ENCODE measurements at regions not wholly inside any gene's neighbourhood (a gene's known extent, or its start where the extent isn't known, plus 50 kb on each side); places are given as distances from the start of the nearest gene placed in this dataset.

- no peak for TF ChIP-seq TCF4 (CRISPR knock-in tag; IDR thresholded peaks at IDR 0.05; ENCODE audit: borderline replicate concordance)
- TF ChIP-seq PPARA (CRISPR knock-in tag; IDR thresholded peaks at IDR 0.05; ENCODE audit: borderline replicate concordance): no peak
- no peak for TF ChIP-seq ZNF8 (CRISPR knock-in tag; IDR thresholded peaks at IDR 0.05)
- no peak for TF ChIP-seq ZNF565 (CRISPR knock-in tag; conservative IDR thresholded peaks at IDR 0.05; ENCODE audit: low read depth)
Measured at GRCh38 chr4:57612279-57612678, 502.1 kb upstream of the IGFBP7 start (continued).

GRCh38 chr4:57607566-57608180, 497.5 kb upstream of the IGFBP7 start:
- ATAC-seq: no peak
- TF ChIP-seq SNAI2 (CRISPR knock-in tag; IDR thresholded peaks at IDR 0.05) (no peak), GLIS3 (CRISPR knock-in tag; IDR thresholded peaks at IDR 0.05) (no peak), POU6F1 (CRISPR knock-in tag; IDR thresholded peaks at IDR 0.05; ENCODE audit: borderline replicate concordance, low read depth) (no peak), TCF4 (CRISPR knock-in tag; IDR thresholded peaks at IDR 0.05; ENCODE audit: borderline replicate concordance) (no peak), TSHZ2 (CRISPR knock-in tag; IDR thresholded peaks at IDR 0.05) (no peak), CSRNP3 (CRISPR knock-in tag; IDR thresholded peaks at IDR 0.05) (no peak), ZC3H10 (CRISPR knock-in tag; IDR thresholded peaks at IDR 0.05) (no peak), TOX (CRISPR knock-in tag; IDR thresholded peaks at IDR 0.05; ENCODE audit: borderline replicate concordance) (no peak), ZFP3 (CRISPR knock-in tag; IDR thresholded peaks at IDR 0.05) (no peak), ZNF565 (CRISPR knock-in tag; conservative IDR thresholded peaks at IDR 0.05; ENCODE audit: low read depth) (no peak), BACH2 (CRISPR knock-in tag; IDR thresholded peaks at IDR 0.05; ENCODE audit: borderline replicate concordance) (no peak), OSR1 (CRISPR knock-in tag; IDR thresholded peaks at IDR 0.05) (no peak), ARNTL (CRISPR knock-in tag; IDR thresholded peaks at IDR 0.05; ENCODE audit: borderline replicate concordance, low read depth) (no peak), CSDC2 (CRISPR knock-in tag; IDR thresholded peaks at IDR 0.05) (no peak), CREB5 (CRISPR knock-in tag; IDR thresholded peaks at IDR 0.05; ENCODE audit: low read depth) (no peak), RARB (CRISPR knock-in tag; IDR thresholded peaks at IDR 0.05) (no peak), ZNF70 (CRISPR knock-in tag; IDR thresholded peaks at IDR 0.05) (no peak)

- no peak for TF ChIP-seq ZNF565 (CRISPR knock-in tag; conservative IDR thresholded peaks at IDR 0.05; ENCODE audit: low read depth)
- TF ChIP-seq RARB (CRISPR knock-in tag; IDR thresholded peaks at IDR 0.05): no peak
- no peak for TF ChIP-seq POU6F1 (CRISPR knock-in tag; IDR thresholded peaks at IDR 0.05; ENCODE audit: borderline replicate concordance, low read depth)
- TF ChIP-seq TSHZ2 (CRISPR knock-in tag; IDR thresholded peaks at IDR 0.05): no peak
- TF ChIP-seq BACH2 (CRISPR knock-in tag; IDR thresholded peaks at IDR 0.05; ENCODE audit: borderline replicate concordance): no peak
- TF ChIP-seq CSDC2 (CRISPR knock-in tag; IDR thresholded peaks at IDR 0.05): no peak
- no peak for TF ChIP-seq CSRNP3 (CRISPR knock-in tag; IDR thresholded peaks at IDR 0.05)
- no peak for TF ChIP-seq ZNF8 (CRISPR knock-in tag; IDR thresholded peaks at IDR 0.05)
- no peak for TF ChIP-seq GLIS3 (CRISPR knock-in tag; IDR thresholded peaks at IDR 0.05)
- no peak for TF ChIP-seq TOX (CRISPR knock-in tag; IDR thresholded peaks at IDR 0.05; ENCODE audit: borderline replicate concordance)
- no peak for TF ChIP-seq TCF4 (CRISPR knock-in tag; IDR thresholded peaks at IDR 0.05; ENCODE audit: borderline replicate concordance)
- no peak for ATAC-seq
Measured at GRCh38 chr4:57605376-57605775, 495.2 kb upstream of the IGFBP7 start.

All from SK-N-SH treated with all-trans-retinoic acid at 6 μM for 48 hours (cell line).